Effector CD8-positive, alpha-beta T cell (primary cell): ENCODE measurements at regions not wholly inside any gene's neighbourhood (a gene's known extent, or its start where the extent isn't known, plus 50 kb on each side); places are given as distances from the start of the nearest gene placed in this dataset.
A peak's percentile ranks its signal among the peaks of the same experiment; 100 is the strongest.

ENCODE experiments used
- DNase-seq: peaks from one replicate; lab custom pipeline; 2025; lab: John Stamatoyannopoulos, UW

GRCh38 chr1:239882967-239883366 lies 208.7 kb upstream of the FMN2 start:
- no peak for DNase-seq

- DNase-seq: no peak
Observed at GRCh38 chr1:239884796-239885195, 206.9 kb upstream of the FMN2 start.

DNA sequence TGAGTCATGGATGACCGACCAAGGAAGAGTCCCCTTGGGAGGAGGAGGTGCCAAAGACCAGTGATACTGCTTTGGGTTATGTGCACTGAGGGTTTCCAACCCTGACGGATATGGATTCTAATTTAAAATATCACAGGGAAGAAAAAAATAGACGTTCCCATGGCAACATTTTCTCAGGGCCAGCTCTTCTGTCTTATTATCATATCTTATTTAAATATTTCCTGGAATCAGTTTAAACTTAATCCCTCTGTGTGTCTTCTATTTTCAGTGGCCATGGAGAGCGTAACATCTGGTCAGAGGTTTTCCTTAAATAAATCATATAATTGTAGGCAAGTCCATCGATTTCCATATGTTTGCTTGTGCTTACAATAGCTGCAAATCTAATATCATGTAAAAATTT lies 205.4 kb upstream of the FMN2 start:
- no peak for DNase-seq

- no peak for DNase-seq
Observed at GRCh38 chr1:239888639-239889038, 203.0 kb upstream of the FMN2 start.

- DNase-seq: no peak
Observed at GRCh38 chr1:239891621-239892358, 199.9 kb upstream of the FMN2 start.

GRCh38 chr1:239892602-239893001 lies 199.1 kb upstream of the FMN2 start:
- no peak for DNase-seq

GRCh38 chr1:239893127-239893731 lies 198.5 kb upstream of the FMN2 start:
- no peak for DNase-seq

- no peak for DNase-seq
Observed at GRCh38 chr1:239896569-239896968, 195.1 kb upstream of the FMN2 start.

GRCh38 chr1:239896980-239897379 lies 194.7 kb upstream of the FMN2 start:
- DNase-seq: no peak

GRCh38 chr1:239897458-239897857 lies 194.2 kb upstream of the FMN2 start:
- no peak for DNase-seq

DNA sequence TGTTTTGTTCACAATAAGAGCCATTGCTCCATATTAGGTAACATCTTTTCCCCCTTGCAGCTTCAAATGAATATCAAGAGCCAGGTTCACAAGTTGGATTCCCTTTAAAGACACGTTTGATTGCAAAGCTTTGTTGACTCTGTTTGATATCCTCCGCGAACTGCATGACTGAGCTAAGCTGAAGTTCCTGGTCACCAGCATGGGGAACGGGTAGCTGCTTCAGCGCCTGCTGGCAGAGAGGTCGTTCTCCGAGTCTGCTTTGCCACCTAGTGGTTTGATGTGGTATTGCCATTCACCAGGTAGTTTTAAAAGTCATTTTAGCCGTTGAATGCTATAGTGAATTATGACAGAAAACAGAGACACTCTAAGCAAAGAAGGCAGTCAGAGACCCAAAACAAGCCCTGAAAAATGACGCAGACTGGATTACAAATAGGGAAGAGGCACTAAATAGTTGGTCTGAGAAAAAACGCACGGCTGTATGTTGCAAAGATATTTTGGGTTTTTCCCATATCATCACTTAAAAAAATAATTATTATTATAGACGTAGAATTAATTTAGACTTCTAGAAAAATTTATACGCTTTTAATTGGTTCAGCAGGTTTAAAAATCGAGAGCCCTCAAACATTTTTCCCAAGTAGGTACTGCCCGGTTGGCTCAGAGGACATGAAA lies 193.5 kb upstream of the FMN2 start:
- DNase-seq: peak; percentile 46

- no peak for DNase-seq
Observed at GRCh38 chr1:239899747-239900146, 191.9 kb upstream of the FMN2 start.

GRCh38 chr1:239906394-239906793 lies 185.3 kb upstream of the FMN2 start:
- DNase-seq: no peak

DNA sequence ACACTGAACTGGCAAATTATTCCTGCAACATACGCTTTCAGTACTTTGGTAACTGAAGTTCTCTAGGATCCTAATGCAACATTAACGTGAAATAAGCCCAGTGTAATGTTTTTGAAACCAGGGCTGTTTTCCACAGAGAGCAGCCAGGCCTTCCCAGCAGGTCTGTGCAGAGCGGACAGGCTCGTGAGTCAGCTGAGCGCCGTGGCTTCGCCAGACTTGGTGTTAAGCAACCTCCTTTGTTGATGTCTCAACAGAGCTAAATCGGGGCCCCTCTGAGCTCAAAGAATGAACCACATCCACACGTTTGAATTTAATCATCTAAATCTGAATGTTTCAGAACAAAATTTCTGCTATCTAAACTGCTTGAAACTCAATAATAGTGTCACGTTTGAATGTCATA lies 181.8 kb upstream of the FMN2 start:
- no peak for DNase-seq

DNA sequence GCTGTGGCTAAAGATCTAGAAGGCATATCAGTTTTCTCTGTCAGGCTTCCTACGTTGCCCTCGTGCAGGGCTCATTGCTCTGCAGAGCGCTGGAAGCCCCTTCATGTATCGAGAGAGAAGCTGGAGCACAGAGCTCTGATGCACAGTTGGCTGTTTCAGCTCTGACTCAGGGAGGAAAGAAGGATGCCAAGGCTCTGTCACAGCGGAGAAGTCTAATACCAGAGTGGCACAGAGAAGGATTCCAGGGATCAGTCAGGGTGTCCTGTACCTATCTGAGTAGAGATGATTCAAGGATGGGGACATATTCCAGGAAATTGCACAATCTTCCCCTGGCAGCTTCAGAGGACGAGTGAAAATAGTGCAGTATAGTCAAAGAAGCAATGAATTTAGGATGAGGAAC lies 179.2 kb upstream of the FMN2 start:
- no peak for DNase-seq

DNA sequence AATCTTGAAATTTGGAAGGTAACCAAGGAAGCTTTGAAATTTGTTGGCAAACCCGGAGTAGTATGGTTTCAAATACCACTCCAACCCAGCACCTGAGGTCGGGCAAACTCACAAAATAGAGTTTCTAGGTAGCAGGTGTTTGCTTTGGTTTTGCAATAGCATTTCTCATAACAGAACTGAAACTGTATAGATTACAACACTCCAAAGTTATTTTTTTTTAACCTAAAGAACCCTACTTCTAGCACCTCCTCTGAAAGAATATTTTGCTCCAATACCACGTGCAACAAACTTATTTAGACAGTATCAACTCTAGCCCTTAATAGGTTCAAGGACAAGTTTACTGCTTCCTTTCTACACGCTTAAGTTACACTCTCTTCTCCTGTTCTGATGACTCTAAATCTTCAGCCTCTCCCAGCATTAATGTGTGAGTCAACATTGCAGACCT lies 178.5 kb upstream of the FMN2 start:
- DNase-seq: no peak

DNA sequence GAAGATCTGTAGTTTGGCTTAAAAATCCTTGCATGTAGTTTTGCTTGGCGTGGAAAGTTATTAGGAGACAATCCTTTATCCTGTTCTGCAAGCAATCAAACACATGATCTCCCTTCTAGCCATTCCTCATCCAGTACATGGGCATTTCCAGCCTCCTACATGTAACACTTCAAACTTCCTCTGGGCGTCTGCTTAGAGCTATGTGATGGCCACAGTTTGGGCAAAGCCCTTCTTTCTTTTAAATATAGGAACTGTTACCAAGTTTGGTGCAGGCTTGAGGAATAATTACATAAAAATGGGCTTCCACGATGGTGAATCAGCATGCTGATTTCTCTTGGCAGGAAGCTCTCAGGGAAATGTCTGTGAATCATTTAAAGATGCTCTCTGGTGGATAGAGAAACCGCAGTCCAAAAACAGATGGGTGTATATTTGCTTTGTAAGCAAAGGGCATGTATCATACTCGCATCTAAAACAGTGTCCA lies 176.9 kb upstream of the FMN2 start:
- no peak for DNase-seq

- no peak for DNase-seq
Observed at GRCh38 chr1:239918634-239919033, 173.0 kb upstream of the FMN2 start.

DNA sequence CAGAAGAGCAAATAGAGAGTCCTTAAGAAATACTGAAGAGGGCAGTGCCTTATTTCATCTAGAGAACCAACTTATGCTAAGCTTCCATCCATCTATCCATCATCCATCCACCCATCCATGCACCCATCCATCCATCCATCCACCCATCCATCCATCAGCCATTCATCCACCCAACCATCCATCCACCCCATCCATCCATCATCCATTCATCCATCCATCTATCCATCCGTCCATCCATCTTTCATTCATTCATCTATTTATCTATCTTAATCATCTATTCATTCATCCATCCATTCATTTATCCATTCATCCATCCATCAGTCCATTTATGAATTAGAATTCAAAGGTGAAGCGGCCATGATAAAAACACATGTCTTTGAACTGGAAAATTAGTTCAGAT lies 171.5 kb upstream of the FMN2 start:
- no peak for DNase-seq

- DNase-seq: no peak
Observed at GRCh38 chr1:239922778-239923522, 168.7 kb upstream of the FMN2 start.

DNA sequence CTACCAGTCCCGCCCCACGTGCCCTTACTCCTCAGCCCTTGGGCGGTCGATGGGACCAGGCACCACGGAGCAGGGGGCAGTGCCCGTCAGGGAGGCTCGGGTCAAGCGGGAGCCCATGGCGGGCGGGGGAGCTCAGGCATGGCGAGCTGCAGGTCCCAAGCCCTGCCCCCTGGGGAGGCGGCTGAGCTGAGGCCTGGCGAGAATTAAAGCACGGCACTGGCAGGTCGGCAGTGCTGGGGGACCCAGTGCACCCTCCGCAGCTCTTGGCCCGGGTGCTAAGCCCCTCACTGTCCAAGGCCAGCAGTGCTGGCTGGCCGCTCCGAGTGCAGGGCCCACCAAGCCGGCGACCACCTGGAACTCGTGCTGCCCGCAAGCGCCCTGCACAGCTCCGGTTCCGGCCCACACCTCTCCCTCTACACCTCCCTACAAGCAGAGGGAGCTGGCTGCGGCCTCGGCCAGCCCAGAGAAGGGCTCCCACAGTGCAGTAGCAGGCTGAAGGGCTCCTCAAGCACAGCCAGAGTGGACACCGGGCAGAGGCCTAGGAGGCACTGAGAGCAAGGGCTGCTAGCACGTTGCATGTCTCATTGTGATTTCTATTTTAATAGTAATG lies 166.8 kb upstream of the FMN2 start:
- DNase-seq: no peak

GRCh38 chr1:239926184-239926583 lies 165.5 kb upstream of the FMN2 start:
- no peak for DNase-seq
